IMR-90 (cell line): ENCODE measurements at regions not wholly inside any gene's neighbourhood (a gene's known extent, or its start where the extent isn't known, plus 50 kb on each side); places are given as distances from the start of the nearest gene placed in this dataset.

Experiments used
- ATAC-seq: fragments of 200-7000 bp; cut with Tn5 transposase; 2 replicates; pipeline ENCODE4 v1.9.1; 2020; ENCODE audit warnings: low read depth, mild to moderate bottlenecking, moderate library complexity
- BruUV-seq: library from RNA; stranded (reverse); fragments of 400-500 nt; replicated peaks from 2 replicates; lab custom pipeline; 2021; lab: Mats Ljungman, UMichigan
- CTCF ChIA-PET: fragments of 300-600 bp; formaldehyde crosslinking; extraction: SDS; loops from one replicate; lab custom pipeline; 2021; ENCODE audit warnings: antibody characterized with exemption; lab: Yijun Ruan, JAX
- POLR2A ChIA-PET: fragments of 300-600 bp; sonication (Branson Sonifier 250); formaldehyde crosslinking; loops from one replicate; lab custom pipeline; 2022; ENCODE audit warnings: antibody characterized with exemption; ENCODE audit not compliant: unreplicated experiment; lab: Charles Lee
- DNase-seq: peaks from one replicate; pipeline ENCODE4 v3.0.0; 2013
- H2AFZ ChIP-seq: replicated peaks from 2 replicates; pipeline ENCODE3; 2013; ENCODE audit warnings: low read length, mild to moderate bottlenecking; ENCODE audit not compliant: poor library complexity
- H2AK5ac ChIP-seq: 2 replicates; pipeline ENCODE4 v1.6.1; 2013; ENCODE audit warnings: low read depth, low read length, inconsistent platforms
- H2AK9ac ChIP-seq: replicated peaks from 2 replicates; pipeline ENCODE3; 2013; ENCODE audit warnings: mild to moderate bottlenecking, low read depth, low read length, moderate library complexity; ENCODE audit not compliant: poor library complexity
- H2BK120ac ChIP-seq: 2 replicates; pipeline ENCODE4 v1.6.1; 2013; ENCODE audit warnings: low read depth, low read length, inconsistent platforms
- H2BK15ac ChIP-seq: 3 replicates; pipeline ENCODE4 v1.6.1; 2013; ENCODE audit warnings: low read depth, low read length, inconsistent platforms
- H2BK20ac ChIP-seq: 2 replicates; pipeline ENCODE4 v1.6.1; 2013; ENCODE audit warnings: low read depth, mild to moderate bottlenecking, inconsistent platforms, low read length, moderate library complexity
- H2BK5ac ChIP-seq: 2 replicates; pipeline ENCODE4 v1.6.1; 2013; ENCODE audit warnings: mild to moderate bottlenecking, low read depth, low read length, inconsistent platforms; ENCODE audit not compliant: poor library complexity, severe bottlenecking
- H3K14ac ChIP-seq: replicated peaks from 2 replicates; pipeline ENCODE4 v1.6.1; 2013; ENCODE audit warnings: low read depth, low read length, inconsistent platforms
- H3K18ac ChIP-seq: 2 replicates; pipeline ENCODE4 v1.6.1; 2013; ENCODE audit warnings: low read depth, low read length, control low read depth
- H3K23ac ChIP-seq: 2 replicates; pipeline ENCODE4 v1.6.1; 2013; ENCODE audit warnings: low read depth, low read length, inconsistent platforms
- H3K27ac ChIP-seq: 2 replicates; pipeline ENCODE4 v1.5.1; 2013; ENCODE audit warnings: mild to moderate bottlenecking, control low read depth, low read length; ENCODE audit not compliant: insufficient read depth
- H3K27me3 ChIP-seq: 2 replicates; pipeline ENCODE4 v1.6.1; 2013; ENCODE audit warnings: low read length; ENCODE audit not compliant: control insufficient read depth, insufficient read depth
- H3K36me3 ChIP-seq: 2 replicates; pipeline ENCODE4 v1.6.1; 2013; ENCODE audit warnings: low read length, mixed read lengths; ENCODE audit not compliant: control insufficient read depth, insufficient read depth
- H3K4ac ChIP-seq: 2 replicates; pipeline ENCODE4 v1.6.1; 2013; ENCODE audit warnings: low read depth, low read length, inconsistent platforms
- H3K4me1 ChIP-seq: 2 replicates; pipeline ENCODE4 v1.6.1; 2013; ENCODE audit warnings: low read length, mixed read lengths; ENCODE audit not compliant: control insufficient read depth, insufficient read depth
- H3K4me2 ChIP-seq: 2 replicates; pipeline ENCODE4 v1.6.1; 2013; ENCODE audit warnings: low read depth, mild to moderate bottlenecking, control low read depth, low read length, moderate library complexity
- H3K4me3 ChIP-seq: 2 replicates; pipeline ENCODE4 v1.5.1; 2013; ENCODE audit warnings: low read depth, mild to moderate bottlenecking, control low read depth, low read length, moderate library complexity; ENCODE audit not compliant: insufficient read depth
- H3K56ac ChIP-seq: 2 replicates; pipeline ENCODE4 v1.6.1; 2013; ENCODE audit warnings: low read length, inconsistent platforms; ENCODE audit not compliant: insufficient read depth; ENCODE audit errors: extremely low read depth
- H3K79me1 ChIP-seq, 2 experiments: 2 replicates each; pipeline ENCODE4 v1.6.1; 2013; ENCODE audit warnings: low read length in 2 of 2, inconsistent platforms in 1 of 2, low read depth in 1 of 2
- H3K9ac ChIP-seq: 2 replicates; pipeline ENCODE4 v1.6.1; 2013; ENCODE audit warnings: low read depth, low read length, control low read depth
- H3K9me1 ChIP-seq: 2 replicates; pipeline ENCODE4 v1.6.1; 2013; ENCODE audit warnings: low read length, inconsistent platforms; ENCODE audit not compliant: insufficient read depth
- H3K9me3 ChIP-seq: 2 replicates; pipeline ENCODE4 v1.6.1; 2013; ENCODE audit warnings: low read length; ENCODE audit not compliant: control insufficient read depth, insufficient read depth
- H4K20me1 ChIP-seq: 2 replicates; pipeline ENCODE4 v1.6.1; 2013; ENCODE audit warnings: low read length, inconsistent platforms; ENCODE audit not compliant: insufficient read depth
- H4K5ac ChIP-seq: 2 replicates; pipeline ENCODE4 v1.6.1; 2013; ENCODE audit warnings: mild to moderate bottlenecking, low read depth, low read length, control low read depth
- H4K8ac ChIP-seq, 2 experiments: 2 replicates each; pipeline ENCODE4 v1.6.1; 2013; ENCODE audit warnings: low read depth in 2 of 2, low read length in 2 of 2, control low read depth in 1 of 2, inconsistent platforms in 1 of 2
- H4K91ac ChIP-seq: 2 replicates; pipeline ENCODE4 v1.6.1; 2013; ENCODE audit warnings: low read depth, low read length, inconsistent platforms; ENCODE audit not compliant: insufficient read depth
- BHLHE40 ChIP-seq: fragments of 150-350 bp; IDR thresholded peaks from 2 replicates; pipeline ENCODE4 v1.6.1; 2016; ENCODE audit warnings: mild to moderate bottlenecking, low read depth, low read length
- CEBPB ChIP-seq: IDR thresholded peaks from 2 replicates; pipeline ENCODE4 v1.6.1; 2012; ENCODE audit warnings: low read depth, low read length, improper control_type of control experiment
- CHD1 ChIP-seq: IDR thresholded peaks from 2 replicates; pipeline ENCODE4 v1.6.1; 2012; ENCODE audit warnings: low read depth, low read length, improper control_type of control experiment
- CTCF ChIP-seq: conservative IDR thresholded peaks from 2 replicates; pipeline ENCODE4 v1.5.1; 2012; ENCODE audit warnings: mild to moderate bottlenecking, low read depth, low read length, improper control_type of control experiment
- NFE2L2 ChIP-seq: fragments of 150-350 bp; IDR thresholded peaks from 2 replicates; pipeline ENCODE4 v1.6.1; 2016; ENCODE audit warnings: low read depth, mild to moderate bottlenecking, low read length
- RAD21 ChIP-seq: IDR thresholded peaks from 2 replicates; pipeline ENCODE4 v1.6.1; 2012; ENCODE audit warnings: low read length, improper control_type of control experiment
- RCOR1 ChIP-seq: IDR thresholded peaks from 2 replicates; pipeline ENCODE4 v1.6.1; 2012; ENCODE audit warnings: mild to moderate bottlenecking, low read length, improper control_type of control experiment; ENCODE audit not compliant: insufficient replicate concordance
- RFX5 ChIP-seq: IDR thresholded peaks from 2 replicates; pipeline ENCODE4 v1.8.0; 2012; ENCODE audit warnings: low read depth, mild to moderate bottlenecking, low read length, moderate library complexity
- SMC3 ChIP-seq: fragments of 150-350 bp; IDR thresholded peaks from 2 replicates; pipeline ENCODE4 v1.6.1; 2016; ENCODE audit warnings: low read depth, mild to moderate bottlenecking, antibody characterized with exemption, low read length, moderate library complexity
- USF2 ChIP-seq: fragments of 150-350 bp; IDR thresholded peaks from 2 replicates; pipeline ENCODE4 v1.6.1; 2017; ENCODE audit warnings: mild to moderate bottlenecking, antibody characterized with exemption, low read length, low read depth
- WGBS, 2 experiments: methylation state at CpG; one replicate each; pipeline versions ENCODE4 v1.1.5 to v1.1.7; 2013; ENCODE audit warnings: missing lambda C conversion rate in 2 of 2; ENCODE audit not compliant: insufficient read length in 1 of 2; ENCODE audit errors: extremely low coverage in 2 of 2; 5-methylcytosine and 5-hydroxymethylcytosine counted together
- dilution Hi-C: fragments of 300-500 bp; cut with HindIII; formaldehyde crosslinking; loops from one replicate; pipeline ENCODE4 v1.14.3; 2018; ENCODE audit warnings: low sequenced_read_pairs; ENCODE audit not compliant: unreplicated experiment
- in situ Hi-C: fragments of 300-500 bp; cut with MboI; formaldehyde crosslinking; loops from 3 replicates; pipeline ENCODE4 v1.14.3; 2019; ENCODE audit warnings: low sequenced_read_pairs, inconsistent platforms, mixed read lengths
- intact Hi-C: fragments of 100-400 bp; cut with micrococcal nuclease; formaldehyde crosslinking; loops from 2 replicates; pipeline ENCODE4 v1.10.0; 2022

GRCh38 chr1:242788771-242789170, 264.3 kb upstream of the PLD5 start:
- intact Hi-C loops = no loop called here
- ATAC-seq (no peak), DNase-seq (no peak)
- Histone ChIP-seq H3K4me1 (no peaks in the 10 kb centered on the region), H4K8ac (no peak overlapping the region), H3K14ac (no peak overlapping the region), H3K56ac (no peak overlapping the region), H2BK120ac (no peak overlapping the region), H4K5ac (no peak overlapping the region), H4K91ac (no peak overlapping the region), H2BK15ac (no peak overlapping the region), H3K18ac (no peak overlapping the region), H3K9ac (no peak overlapping the region), H3K23ac (no peak overlapping the region), H3K4me3 (no peak overlapping the region), H3K4ac (no peak overlapping the region), H4K20me1 (no peaks in the 10 kb centered on the region), H2BK20ac (no peak overlapping the region), H3K9me3 (peaks cover 11% of the 10 kb centered on the region), H2BK5ac (no peak overlapping the region), H3K27ac (no peak overlapping the region), H3K27me3 (no peaks in the 10 kb centered on the region), H2AFZ (no peak overlapping the region), H2AK5ac (no peak overlapping the region), H3K4me2 (no peak overlapping the region), H3K36me3 (no peaks in the 10 kb centered on the region), H3K9me1 (no peaks in the 10 kb centered on the region), H2AK9ac (no peak overlapping the region), H3K79me1 (no peaks in the 10 kb centered on the region)
- no TSS peak for BruUV-seq
- POLR2A ChIA-PET = no interaction called here
- no CpG with 5 or more reads among the region's 2 CpGs for WGBS, 2 experiments
- in situ Hi-C loops = no loop called here
- CTCF ChIA-PET = no interaction called here
- dilution Hi-C loops = no loop called here
- TF ChIP-seq RAD21 (no peak), RCOR1 (no peak), BHLHE40 (no peak), USF2 (no peak), CEBPB (no peak), CHD1 (no peak), RFX5 (no peak), NFE2L2 (no peak), SMC3 (no peak), CTCF (no peak)
